ENCODE measurements at regions not wholly inside any gene's neighbourhood (a gene's known extent, or its start where the extent isn't known, plus 50 kb on each side); places are given as distances from the start of the nearest gene placed in this dataset.
"Not testable (repeated sequence)": the region's sequence is repeated elsewhere in the genome, so short reads cannot be mapped to it uniquely, and the experiment has no call there.

- Histone ChIP-seq H3K4me3 (ENCODE audit: low read length) (no peak overlapping the region), H3K4me1 (ENCODE audit: insufficient read depth, low read length) (no peaks in the 10 kb centered on the region), H3K9me3 (ENCODE audit: low read depth, low read length) (no peaks in the 10 kb centered on the region), H3K27me3 (ENCODE audit: insufficient read depth, low read length) (no peaks in the 10 kb centered on the region)
Observed at GRCh38 chr18:24590946-24591345, 130.5 kb downstream of the HRH4 start.

- H3K4me3 ChIP-seq (ENCODE audit: low read length) = no peak overlapping the region
- no peaks in the 10 kb centered on the region for H3K9me3 ChIP-seq (ENCODE audit: low read depth, low read length)
- no peaks in the 10 kb centered on the region for H3K4me1 ChIP-seq (ENCODE audit: insufficient read depth, low read length)
- no peaks in the 10 kb centered on the region for H3K27me3 ChIP-seq (ENCODE audit: insufficient read depth, low read length)
Observed at GRCh38 chr18:24593401-24593800, 133.0 kb downstream of the HRH4 start.

- Histone ChIP-seq H3K4me1 (ENCODE audit: insufficient read depth, low read length) (no peaks in the 10 kb centered on the region), H3K27me3 (ENCODE audit: insufficient read depth, low read length) (no peaks in the 10 kb centered on the region), H3K9me3 (ENCODE audit: low read depth, low read length) (no peaks in the 10 kb centered on the region), H3K4me3 (ENCODE audit: low read length) (no peak overlapping the region)
Observed at GRCh38 chr18:24593886-24594285, 133.4 kb downstream of the HRH4 start.

- no peak overlapping the region for H3K4me3 ChIP-seq (ENCODE audit: low read length)
- H3K9me3 ChIP-seq (ENCODE audit: low read depth, low read length) = no peaks in the 10 kb centered on the region
- no peaks in the 10 kb centered on the region for H3K27me3 ChIP-seq (ENCODE audit: insufficient read depth, low read length)
- no peaks in the 10 kb centered on the region for H3K4me1 ChIP-seq (ENCODE audit: insufficient read depth, low read length)
Observed at GRCh38 chr18:24595561-24596031, 135.2 kb downstream of the HRH4 start.

- Histone ChIP-seq H3K4me1 (ENCODE audit: insufficient read depth, low read length) (no peaks in the 10 kb centered on the region), H3K4me3 (ENCODE audit: low read length) (no peak overlapping the region), H3K9me3 (ENCODE audit: low read depth, low read length) (no peaks in the 10 kb centered on the region), H3K27me3 (ENCODE audit: insufficient read depth, low read length) (no peaks in the 10 kb centered on the region)
Observed at GRCh38 chr18:24600076-24600654, 139.7 kb downstream of the HRH4 start.

- H3K4me3 ChIP-seq (ENCODE audit: low read length) = no peak overlapping the region
- no peaks in the 10 kb centered on the region for H3K9me3 ChIP-seq (ENCODE audit: low read depth, low read length)
- no peaks in the 10 kb centered on the region for H3K27me3 ChIP-seq (ENCODE audit: insufficient read depth, low read length)
- no peaks in the 10 kb centered on the region for H3K4me1 ChIP-seq (ENCODE audit: insufficient read depth, low read length)
Observed at GRCh38 chr18:24601585-24601984, 141.1 kb downstream of the HRH4 start.

- Histone ChIP-seq H3K9me3 (ENCODE audit: low read depth, low read length) (no peaks in the 10 kb centered on the region), H3K27me3 (ENCODE audit: insufficient read depth, low read length) (no peaks in the 10 kb centered on the region), H3K4me1 (ENCODE audit: insufficient read depth, low read length) (no peaks in the 10 kb centered on the region), H3K4me3 (ENCODE audit: low read length) (no peak overlapping the region)
Observed at GRCh38 chr18:24602201-24602600, 141.8 kb downstream of the HRH4 start.

GRCh38 chr18:24603151-24603550 lies 142.7 kb downstream of the HRH4 start:
- Histone ChIP-seq H3K4me1 (ENCODE audit: insufficient read depth, low read length) (no peaks in the 10 kb centered on the region), H3K27me3 (ENCODE audit: insufficient read depth, low read length) (no peaks in the 10 kb centered on the region), H3K4me3 (ENCODE audit: low read length) (no peak overlapping the region), H3K9me3 (ENCODE audit: low read depth, low read length) (no peaks in the 10 kb centered on the region)

GRCh38 chr18:24605444-24605843 lies 145.0 kb downstream of the HRH4 start:
- no peaks in the 10 kb centered on the region for H3K27me3 ChIP-seq (ENCODE audit: insufficient read depth, low read length)
- H3K4me3 ChIP-seq (ENCODE audit: low read length) = no peak overlapping the region
- H3K9me3 ChIP-seq (ENCODE audit: low read depth, low read length) = no peaks in the 10 kb centered on the region
- no peaks in the 10 kb centered on the region for H3K4me1 ChIP-seq (ENCODE audit: insufficient read depth, low read length)

- no peaks in the 10 kb centered on the region for H3K4me1 ChIP-seq (ENCODE audit: insufficient read depth, low read length)
- H3K27me3 ChIP-seq (ENCODE audit: insufficient read depth, low read length) = no peaks in the 10 kb centered on the region
- no peaks in the 10 kb centered on the region for H3K9me3 ChIP-seq (ENCODE audit: low read depth, low read length)
- H3K4me3 ChIP-seq (ENCODE audit: low read length) = no peak overlapping the region
Observed at GRCh38 chr18:24609254-24609653, 148.8 kb downstream of the HRH4 start.

- Histone ChIP-seq H3K27me3 (ENCODE audit: insufficient read depth, low read length) (no peaks in the 10 kb centered on the region), H3K4me1 (ENCODE audit: insufficient read depth, low read length) (no peaks in the 10 kb centered on the region), H3K4me3 (ENCODE audit: low read length) (no peak overlapping the region), H3K9me3 (ENCODE audit: low read depth, low read length) (no peaks in the 10 kb centered on the region)
Observed at GRCh38 chr18:24611075-24611474, 150.6 kb downstream of the HRH4 start.

GRCh38 chr18:24613896-24614640 lies 153.6 kb downstream of the HRH4 start:
- Histone ChIP-seq H3K4me1 (ENCODE audit: insufficient read depth, low read length) (no peaks in the 10 kb centered on the region), H3K9me3 (ENCODE audit: low read depth, low read length) (no peaks in the 10 kb centered on the region), H3K4me3 (ENCODE audit: low read length) (no peak overlapping the region), H3K27me3 (ENCODE audit: insufficient read depth, low read length) (no peaks in the 10 kb centered on the region)

GRCh38 chr18:24616653-24617052 lies 156.2 kb downstream of the HRH4 start:
- Histone ChIP-seq H3K4me3 (ENCODE audit: low read length) (no peak overlapping the region), H3K27me3 (ENCODE audit: insufficient read depth, low read length) (no peaks in the 10 kb centered on the region)

GRCh38 chr18:24624421-24624820 lies 164.0 kb downstream of the HRH4 start:
- H3K4me3 ChIP-seq (ENCODE audit: low read length); H3K9me3 ChIP-seq (ENCODE audit: low read depth, low read length); H3K27me3 ChIP-seq (ENCODE audit: insufficient read depth, low read length); H3K4me1 ChIP-seq (ENCODE audit: insufficient read depth, low read length): not testable (repeated sequence)

More at GRCh38 chr18:24616653-24617052, 156.2 kb downstream of the HRH4 start:
- no peaks in the 10 kb centered on the region for H3K4me1 ChIP-seq (ENCODE audit: insufficient read depth, low read length)
- H3K9me3 ChIP-seq (ENCODE audit: low read depth, low read length) = no peaks in the 10 kb centered on the region

GRCh38 chr18:24627644-24628315 lies 167.3 kb downstream of the HRH4 start:
- Histone ChIP-seq H3K9me3 (ENCODE audit: low read depth, low read length) (no peaks in the 10 kb centered on the region), H3K27me3 (ENCODE audit: insufficient read depth, low read length) (no peaks in the 10 kb centered on the region), H3K4me3 (ENCODE audit: low read length) (no peak overlapping the region), H3K4me1 (ENCODE audit: insufficient read depth, low read length) (no peaks in the 10 kb centered on the region)

Data from mononuclear cell (primary cell).